Esophagus muscularis mucosa (tissue), 3 donors: ENCODE measurements at regions not wholly inside any gene's neighbourhood (a gene's known extent, or its start where the extent isn't known, plus 50 kb on each side); places are given as distances from the start of the nearest gene placed in this dataset.

Experiments used
- EP300 ChIP-seq: sonication (generic); formaldehyde crosslinking; IDR thresholded peaks from one replicate; pipeline ENCODE4 v1.6.1; 2017; ENCODE audit warnings: antibody characterized with exemption
- TF ChIP-seq, protein P1 (sequence below), 3 experiments: fragments of 200-600 bp in 2 of 3; fragments of 450-650 bp in 1 of 3; sonication (generic) in 2 of 3; IDR thresholded peaks; one replicate each; pipeline ENCODE4 v1.5.1; 2017 to 2019; ENCODE audit warnings: antibody characterized with exemption in 3 of 3, mild to moderate bottlenecking in 2 of 3, moderate library complexity in 1 of 3

DNA sequence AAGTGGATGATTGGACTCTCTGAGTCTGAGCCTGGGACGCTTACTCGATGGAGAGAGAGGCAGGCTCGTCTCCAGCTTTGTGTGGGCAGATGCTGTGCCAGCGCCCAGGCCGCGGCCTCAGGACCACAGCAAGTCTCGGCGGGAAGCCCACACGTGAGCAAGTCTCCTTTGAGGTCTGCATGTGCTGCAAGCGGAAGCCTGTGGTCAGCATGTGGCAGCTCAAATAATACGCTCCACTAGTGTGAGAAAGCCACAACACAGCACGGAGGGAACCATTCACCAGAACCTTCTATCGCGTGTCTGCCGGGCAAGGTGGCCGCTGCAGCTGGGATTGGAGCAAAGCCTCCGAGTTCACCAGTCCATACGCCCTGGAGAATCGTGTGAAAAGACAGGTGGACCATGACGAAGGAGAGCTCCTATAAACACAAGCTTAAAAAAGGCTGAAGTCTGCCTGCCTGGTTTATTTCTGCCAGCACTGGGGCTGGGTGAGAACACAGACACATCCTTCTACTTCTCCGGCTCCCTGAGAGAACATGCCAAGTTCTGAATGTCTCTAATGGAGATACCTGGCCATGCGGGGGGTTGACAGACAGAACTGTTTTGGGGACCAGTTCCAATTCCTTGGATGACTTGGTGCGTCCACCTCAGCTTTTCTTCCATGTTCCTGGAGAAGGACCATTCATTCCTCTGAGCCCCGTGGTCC, 82.0 kb upstream of the LRIG1 start:
- TF ChIP-seq, protein P1, sequence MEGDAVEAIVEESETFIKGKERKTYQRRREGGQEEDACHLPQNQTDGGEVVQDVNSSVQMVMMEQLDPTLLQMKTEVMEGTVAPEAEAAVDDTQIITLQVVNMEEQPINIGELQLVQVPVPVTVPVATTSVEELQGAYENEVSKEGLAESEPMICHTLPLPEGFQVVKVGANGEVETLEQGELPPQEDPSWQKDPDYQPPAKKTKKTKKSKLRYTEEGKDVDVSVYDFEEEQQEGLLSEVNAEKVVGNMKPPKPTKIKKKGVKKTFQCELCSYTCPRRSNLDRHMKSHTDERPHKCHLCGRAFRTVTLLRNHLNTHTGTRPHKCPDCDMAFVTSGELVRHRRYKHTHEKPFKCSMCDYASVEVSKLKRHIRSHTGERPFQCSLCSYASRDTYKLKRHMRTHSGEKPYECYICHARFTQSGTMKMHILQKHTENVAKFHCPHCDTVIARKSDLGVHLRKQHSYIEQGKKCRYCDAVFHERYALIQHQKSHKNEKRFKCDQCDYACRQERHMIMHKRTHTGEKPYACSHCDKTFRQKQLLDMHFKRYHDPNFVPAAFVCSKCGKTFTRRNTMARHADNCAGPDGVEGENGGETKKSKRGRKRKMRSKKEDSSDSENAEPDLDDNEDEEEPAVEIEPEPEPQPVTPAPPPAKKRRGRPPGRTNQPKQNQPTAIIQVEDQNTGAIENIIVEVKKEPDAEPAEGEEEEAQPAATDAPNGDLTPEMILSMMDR (IDR thresholded peaks at IDR 0.05): no peak
- no peak for TF ChIP-seq EP300
